ENCODE measurements at regions not wholly inside any gene's neighbourhood (a gene's known extent, or its start where the extent isn't known, plus 50 kb on each side); places are given as distances from the start of the nearest gene placed in this dataset.

DNA sequence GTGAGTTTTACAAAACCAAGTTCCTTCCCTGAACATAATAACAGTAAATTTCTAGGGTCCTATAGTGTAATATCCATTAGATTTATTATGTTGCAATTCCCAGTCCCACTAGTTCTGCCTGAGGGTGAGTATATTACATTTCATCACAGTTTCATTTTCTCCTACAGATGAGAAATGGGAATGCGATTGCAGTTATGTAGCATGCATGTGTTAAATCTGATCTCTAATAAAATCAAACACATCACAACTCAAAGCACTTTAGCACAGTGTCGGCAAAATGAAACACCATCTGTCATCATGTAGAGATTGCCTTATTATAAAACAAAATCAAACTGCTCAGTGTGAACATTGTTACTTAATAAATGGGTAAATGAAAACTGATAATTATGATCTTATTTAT lies 180.5 kb upstream of the TOX3 start:
- intact Hi-C loops (cut with micrococcal nuclease), result no loop called here
- no peaks in the 10 kb centered on the region for H3K9me3 ChIP-seq (ENCODE audit: low read length)
- H3K9me2 ChIP-seq (replicated peaks; ENCODE audit: low read length), result no peaks in the 10 kb centered on the region
- ATAC-seq, result no peak
- POLR2A ChIA-PET (ENCODE audit: unreplicated experiment), result no interaction called here
- BruUV-seq (replicated peaks), result no TSS peak
- H3K4me3 ChIP-seq (ENCODE audit: low read length), result no peak overlapping the region
- H3K27ac ChIP-seq (ENCODE audit: low read length), result no peak overlapping the region
- no peaks in the 10 kb centered on the region for H4K20me1 ChIP-seq (ENCODE audit: low read length)
- TF ChIP-seq, protein P1, sequence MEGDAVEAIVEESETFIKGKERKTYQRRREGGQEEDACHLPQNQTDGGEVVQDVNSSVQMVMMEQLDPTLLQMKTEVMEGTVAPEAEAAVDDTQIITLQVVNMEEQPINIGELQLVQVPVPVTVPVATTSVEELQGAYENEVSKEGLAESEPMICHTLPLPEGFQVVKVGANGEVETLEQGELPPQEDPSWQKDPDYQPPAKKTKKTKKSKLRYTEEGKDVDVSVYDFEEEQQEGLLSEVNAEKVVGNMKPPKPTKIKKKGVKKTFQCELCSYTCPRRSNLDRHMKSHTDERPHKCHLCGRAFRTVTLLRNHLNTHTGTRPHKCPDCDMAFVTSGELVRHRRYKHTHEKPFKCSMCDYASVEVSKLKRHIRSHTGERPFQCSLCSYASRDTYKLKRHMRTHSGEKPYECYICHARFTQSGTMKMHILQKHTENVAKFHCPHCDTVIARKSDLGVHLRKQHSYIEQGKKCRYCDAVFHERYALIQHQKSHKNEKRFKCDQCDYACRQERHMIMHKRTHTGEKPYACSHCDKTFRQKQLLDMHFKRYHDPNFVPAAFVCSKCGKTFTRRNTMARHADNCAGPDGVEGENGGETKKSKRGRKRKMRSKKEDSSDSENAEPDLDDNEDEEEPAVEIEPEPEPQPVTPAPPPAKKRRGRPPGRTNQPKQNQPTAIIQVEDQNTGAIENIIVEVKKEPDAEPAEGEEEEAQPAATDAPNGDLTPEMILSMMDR (conservative IDR thresholded peaks at IDR 0.05; ENCODE audit: low read depth, low read length), result no peak
- TF ChIP-seq EZH2phosphoT487 (IDR thresholded peaks at IDR 0.05; ENCODE audit: borderline replicate concordance, low read length) (no peak), EZH2 (IDR thresholded peaks at IDR 0.05; ENCODE audit: low read length, unreplicated experiment) (no peak)
- no peaks in the 10 kb centered on the region for H3K79me2 ChIP-seq (ENCODE audit: low read length)
- H3K36me3 ChIP-seq (ENCODE audit: low read depth, low read length), result no peaks in the 10 kb centered on the region
- no peaks in the 10 kb centered on the region for H3K4me1 ChIP-seq (ENCODE audit: insufficient read depth, low read length)
- no peaks in the 10 kb centered on the region for H3K27me3 ChIP-seq (ENCODE audit: low read length)
- no peak for DNase-seq
- CTCF ChIA-PET, result no interaction called here
- H3F3A ChIP-seq (ENCODE audit: low read length, unreplicated experiment), result no peaks in the 10 kb centered on the region
- H2AFZ ChIP-seq (ENCODE audit: low read length), result no peak overlapping the region
- H3K9ac ChIP-seq (ENCODE audit: low read length), result no peak overlapping the region
- H3K4me2 ChIP-seq (ENCODE audit: low read length), result no peak overlapping the region

DNA sequence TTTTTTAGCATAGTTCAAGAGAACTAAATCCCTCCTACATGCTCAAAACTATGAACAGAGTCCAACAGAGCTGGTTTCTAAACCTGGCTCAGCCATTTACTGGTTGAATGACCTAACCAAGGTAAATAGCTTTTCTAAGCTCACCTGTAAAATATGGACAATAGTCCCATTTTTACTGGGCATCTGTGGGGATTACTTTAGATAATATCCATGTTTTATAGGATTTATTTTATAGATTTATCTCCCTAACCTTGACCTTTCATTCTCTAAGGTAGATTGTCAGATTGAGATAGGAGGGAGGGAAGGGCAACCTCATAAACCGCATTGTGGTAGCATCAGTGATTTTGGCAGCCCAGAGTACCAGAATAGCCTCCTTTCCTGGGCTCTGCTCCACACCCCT lies 178.5 kb upstream of the TOX3 start:
- ATAC-seq (no peak), DNase-seq (no peak)
- no peaks in the 10 kb centered on the region for H3K9me2 ChIP-seq (replicated peaks; ENCODE audit: low read length)
- CTCF ChIA-PET, result no interaction called here
- no peak overlapping the region for H3K4me3 ChIP-seq (ENCODE audit: low read length)
- H3K4me1 ChIP-seq (ENCODE audit: insufficient read depth, low read length), result no peaks in the 10 kb centered on the region
- POLR2A ChIA-PET (ENCODE audit: unreplicated experiment), result no interaction called here
- no peaks in the 10 kb centered on the region for H4K20me1 ChIP-seq (ENCODE audit: low read length)
- H3K36me3 ChIP-seq (ENCODE audit: low read depth, low read length), result no peaks in the 10 kb centered on the region
- intact Hi-C loops (cut with micrococcal nuclease), result no loop called here
- no peaks in the 10 kb centered on the region for H3K79me2 ChIP-seq (ENCODE audit: low read length)
- H3K9me3 ChIP-seq (ENCODE audit: low read length), result no peaks in the 10 kb centered on the region
- no peak overlapping the region for H3K4me2 ChIP-seq (ENCODE audit: low read length)
- no peaks in the 10 kb centered on the region for H3F3A ChIP-seq (ENCODE audit: low read length, unreplicated experiment)
- H3K9ac ChIP-seq (ENCODE audit: low read length), result no peak overlapping the region
- H3K27ac ChIP-seq (ENCODE audit: low read length), result no peak overlapping the region
- BruUV-seq (replicated peaks), result no TSS peak
- TF ChIP-seq EZH2phosphoT487 (IDR thresholded peaks at IDR 0.05; ENCODE audit: borderline replicate concordance, low read length) (no peak), EZH2 (IDR thresholded peaks at IDR 0.05; ENCODE audit: low read length, unreplicated experiment) (no peak)
- TF ChIP-seq, protein P1 (conservative IDR thresholded peaks at IDR 0.05; ENCODE audit: low read depth, low read length), result no peak
- H2AFZ ChIP-seq (ENCODE audit: low read length), result no peak overlapping the region
- no peaks in the 10 kb centered on the region for H3K27me3 ChIP-seq (ENCODE audit: low read length)

DNA sequence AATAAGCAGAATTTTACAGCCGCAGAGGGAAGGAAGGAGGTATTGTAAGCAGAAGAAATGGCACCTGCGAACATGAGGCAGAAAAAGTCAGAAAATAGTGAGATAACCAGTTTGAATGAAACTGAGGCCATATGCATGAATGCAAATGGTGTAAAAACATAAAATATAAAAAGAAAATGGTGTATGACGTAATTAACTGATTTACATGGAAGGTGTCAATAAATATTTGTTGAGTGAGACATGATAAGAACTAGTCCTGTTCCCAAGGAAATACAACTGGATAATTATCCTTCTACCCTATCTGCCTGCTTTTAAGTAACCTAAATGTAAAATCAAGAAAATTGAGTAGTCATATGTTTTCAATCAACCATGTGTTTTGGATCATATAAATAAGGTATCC lies 178.1 kb upstream of the TOX3 start:
- TF ChIP-seq, protein P1 (conservative IDR thresholded peaks at IDR 0.05; ENCODE audit: low read depth, low read length), result no peak
- no peak for TF ChIP-seq EZH2phosphoT487 (IDR thresholded peaks at IDR 0.05; ENCODE audit: borderline replicate concordance, low read length)
- no peak for TF ChIP-seq EZH2 (IDR thresholded peaks at IDR 0.05; ENCODE audit: low read length, unreplicated experiment)
- no TSS peak for BruUV-seq (replicated peaks)
- no peaks in the 10 kb centered on the region for H4K20me1 ChIP-seq (ENCODE audit: low read length)
- H3K4me1 ChIP-seq (ENCODE audit: insufficient read depth, low read length), result no peaks in the 10 kb centered on the region
- H3K4me2 ChIP-seq (ENCODE audit: low read length), result no peak overlapping the region
- ATAC-seq (no peak), DNase-seq (no peak)
- intact Hi-C loops (cut with micrococcal nuclease), result no loop called here
- no peaks in the 10 kb centered on the region for H3K36me3 ChIP-seq (ENCODE audit: low read depth, low read length)
- no peak overlapping the region for H2AFZ ChIP-seq (ENCODE audit: low read length)
- H3K27me3 ChIP-seq (ENCODE audit: low read length), result no peaks in the 10 kb centered on the region
- H3K9ac ChIP-seq (ENCODE audit: low read length), result no peak overlapping the region
- H3K79me2 ChIP-seq (ENCODE audit: low read length), result no peaks in the 10 kb centered on the region
- no peak overlapping the region for H3K4me3 ChIP-seq (ENCODE audit: low read length)
- no peaks in the 10 kb centered on the region for H3K9me2 ChIP-seq (replicated peaks; ENCODE audit: low read length)
- POLR2A ChIA-PET (ENCODE audit: unreplicated experiment), result no interaction called here
- CTCF ChIA-PET, result no interaction called here
- no peak overlapping the region for H3K27ac ChIP-seq (ENCODE audit: low read length)
- H3F3A ChIP-seq (ENCODE audit: low read length, unreplicated experiment), result no peaks in the 10 kb centered on the region
- H3K9me3 ChIP-seq (ENCODE audit: low read length), result no peaks in the 10 kb centered on the region

Data from PC-3 (cell line).